Calu3 (cell line): ENCODE measurements at regions not wholly inside any gene's neighbourhood (a gene's known extent, or its start where the extent isn't known, plus 50 kb on each side); places are given as distances from the start of the nearest gene placed in this dataset.

ENCODE experiments used
- BruUV-seq: library from RNA; stranded (reverse); fragments of 400-500 nt; replicated peaks from 2 replicates; lab custom pipeline; 2021; lab: Mats Ljungman, UMichigan
- CTCF ChIA-PET: fragments of 300-600 bp; sonication (Branson Sonifier 250); formaldehyde crosslinking; loops from one replicate; lab custom pipeline; 2022; ENCODE audit warnings: antibody characterized with exemption; lab: Charles Lee
- DNase-seq: peaks from one replicate; pipeline ENCODE4 v3.0.0; 2022
- H3K27ac Mint-ChIP-seq: one replicate; pipeline ENCODE4 v1.8.0; 2022; ENCODE audit warnings: mixed read lengths; ENCODE audit not compliant: unreplicated experiment
- H3K27me3 Mint-ChIP-seq: one replicate; pipeline ENCODE4 v1.8.0; 2022; ENCODE audit warnings: mixed read lengths; ENCODE audit not compliant: unreplicated experiment
- H3K36me3 Mint-ChIP-seq: one replicate; pipeline ENCODE4 v1.8.0; 2022; ENCODE audit warnings: mild to moderate bottlenecking, moderate library complexity, mixed read lengths; ENCODE audit not compliant: insufficient read depth, unreplicated experiment
- H3K4me1 Mint-ChIP-seq: one replicate; pipeline ENCODE4 v1.8.0; 2022; ENCODE audit warnings: mild to moderate bottlenecking, low read depth, mixed read lengths; ENCODE audit not compliant: unreplicated experiment
- H3K4me3 Mint-ChIP-seq: one replicate; pipeline ENCODE4 v1.8.0; 2022; ENCODE audit warnings: mild to moderate bottlenecking, low read depth, moderate library complexity, mixed read lengths; ENCODE audit not compliant: unreplicated experiment
- H3K9me3 Mint-ChIP-seq: one replicate; pipeline ENCODE4 v1.8.0; 2022; ENCODE audit warnings: low read depth, mixed read lengths; ENCODE audit not compliant: unreplicated experiment
- CTCF ChIP-seq: fragments of 200-600 bp; IDR thresholded peaks from one replicate; pipeline ENCODE4 v1.8.0; 2022; ENCODE audit warnings: antibody characterized with exemption; ENCODE audit not compliant: unreplicated experiment
- intact Hi-C: fragments of 100-400 bp; cut with micrococcal nuclease; formaldehyde crosslinking; loops from one replicate; pipeline ENCODE4 v1.10.0; 2022; ENCODE audit not compliant: unreplicated experiment

- H3K4me1 Mint-ChIP-seq, result no peaks in the 10 kb centered on the region
- no TSS peak for BruUV-seq
- no peak overlapping the region for H3K27ac Mint-ChIP-seq
- no peaks in the 10 kb centered on the region for H3K36me3 Mint-ChIP-seq
- TF ChIP-seq CTCF, result no peak
- H3K27me3 Mint-ChIP-seq, result no peaks in the 10 kb centered on the region
- CTCF ChIA-PET, result no interaction called here
- intact Hi-C loops, result no loop called here
- peaks cover 4% of the 10 kb centered on the region for H3K9me3 Mint-ChIP-seq
- no peak for DNase-seq
- H3K4me3 Mint-ChIP-seq, result no peak overlapping the region
Observed at GRCh38 chr2:78202366-78202765, 680.2 kb upstream of the LRRTM4 start.

DNA sequence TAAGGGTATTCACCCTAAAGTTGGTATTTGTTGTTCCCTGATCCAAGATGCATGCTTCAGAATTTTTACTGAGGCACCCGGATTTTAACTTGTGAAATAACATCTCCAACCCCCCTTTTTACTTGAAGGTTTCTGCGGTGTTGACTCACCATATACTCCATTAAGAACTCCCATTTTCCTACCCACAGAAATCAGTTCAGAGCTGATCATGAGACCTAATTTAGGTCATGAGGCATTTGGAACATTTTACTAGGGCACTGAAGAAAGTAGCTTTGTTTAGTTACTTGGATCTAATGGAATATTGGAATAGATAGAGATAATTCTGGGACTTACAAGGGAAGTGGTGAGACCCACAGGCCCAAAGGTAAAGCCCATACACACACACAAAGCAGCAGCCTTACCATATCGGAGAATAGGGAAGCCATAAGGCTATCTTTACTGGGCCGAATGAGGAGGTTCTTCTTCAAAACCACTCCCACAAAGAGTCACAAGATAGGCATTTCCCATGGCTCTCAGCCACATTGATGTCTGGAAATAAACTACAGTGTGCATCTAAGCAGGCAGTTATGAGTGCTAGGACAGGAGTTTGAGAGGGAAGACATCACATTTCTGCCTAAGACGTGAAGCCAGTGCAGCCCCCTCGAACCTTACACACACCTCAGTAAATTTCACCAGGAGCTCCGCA, 681.0 kb upstream of the LRRTM4 start:
- intact Hi-C loops, result no loop called here
- Mint-ChIP-seq H3K4me3 (no peak overlapping the region), H3K4me1 (no peaks in the 10 kb centered on the region), H3K27me3 (no peaks in the 10 kb centered on the region), H3K9me3 (peaks cover 4% of the 10 kb centered on the region), H3K36me3 (no peaks in the 10 kb centered on the region), H3K27ac (no peak overlapping the region)
- no peak for DNase-seq
- CTCF ChIA-PET, result no interaction called here
- TF ChIP-seq CTCF, result no peak
- no TSS peak for BruUV-seq

DNA sequence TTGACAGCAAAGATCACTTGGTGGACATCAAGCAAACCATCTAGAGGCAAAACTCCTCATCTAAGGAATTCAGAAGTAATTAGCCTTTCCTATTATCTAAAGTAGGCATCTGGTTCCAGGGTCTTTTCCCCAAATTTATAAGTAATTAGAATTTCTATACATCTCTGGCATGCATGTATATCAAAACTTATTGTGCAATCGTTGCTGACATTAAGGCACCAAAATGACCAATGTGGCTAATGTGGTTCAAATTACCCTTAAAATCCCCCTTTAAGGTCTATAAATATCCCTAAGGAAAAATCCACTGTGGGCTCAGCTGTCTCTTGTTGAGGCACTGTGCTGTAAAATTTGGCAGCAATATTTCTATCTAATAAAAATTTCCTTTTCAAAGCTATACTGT, 695.9 kb upstream of the LRRTM4 start:
- Mint-ChIP-seq H3K4me3 (no peak overlapping the region), H3K27me3 (no peaks in the 10 kb centered on the region), H3K4me1 (no peaks in the 10 kb centered on the region), H3K27ac (no peak overlapping the region), H3K36me3 (no peaks in the 10 kb centered on the region), H3K9me3 (peaks cover 22% of the 10 kb centered on the region)
- BruUV-seq, result no TSS peak
- CTCF ChIA-PET, result no interaction called here
- DNase-seq, result no peak
- intact Hi-C loops, result no loop called here
- no peak for TF ChIP-seq CTCF

DNA sequence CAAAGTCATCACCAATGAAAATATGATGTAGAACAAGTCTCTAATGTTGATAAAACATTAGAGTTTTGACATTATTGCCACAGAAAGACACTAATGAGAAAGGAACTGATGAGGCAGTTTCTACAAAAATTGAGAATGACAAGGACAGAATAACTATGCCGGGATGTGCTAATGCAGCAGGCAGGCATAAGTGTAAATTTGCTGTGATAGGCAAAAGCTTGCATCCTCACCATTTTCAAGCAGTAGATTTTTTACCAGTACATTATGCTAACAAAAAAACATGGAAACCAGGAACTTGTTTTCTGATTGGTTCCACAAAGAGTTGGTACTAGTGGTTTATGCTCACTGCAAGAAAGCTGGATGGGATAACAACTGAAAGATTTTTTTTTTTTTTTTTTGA, 715.5 kb upstream of the LRRTM4 start:
- Mint-ChIP-seq H3K4me3 (no peak overlapping the region), H3K27ac (no peak overlapping the region), H3K36me3 (no peaks in the 10 kb centered on the region), H3K27me3 (no peaks in the 10 kb centered on the region), H3K9me3 (peaks cover 15% of the 10 kb centered on the region), H3K4me1 (no peaks in the 10 kb centered on the region)
- intact Hi-C loops, result no loop called here
- no TSS peak for BruUV-seq
- no peak for DNase-seq
- no peak for TF ChIP-seq CTCF
- CTCF ChIA-PET, result no interaction called here
